GM21737 (cell line): ENCODE measurements at regions not wholly inside any gene's neighbourhood (a gene's known extent, or its start where the extent isn't known, plus 50 kb on each side); places are given as distances from the start of the nearest gene placed in this dataset.

Source experiments
- ATAC-seq: cut with Tn5 transposase; IDR thresholded peaks from one replicate; pipeline ENCODE4 v1.9.1; 2021; ENCODE audit warnings: mild to moderate bottlenecking, moderate library complexity; ENCODE audit not compliant: unreplicated experiment

- ATAC-seq, result no peak
Observed at GRCh38 chr11:28470180-28470579, 362.0 kb downstream of the METTL15 start.

GRCh38 chr11:28466506-28466905 lies 358.3 kb downstream of the METTL15 start:
- no peak for ATAC-seq

GRCh38 chr11:28464252-28464867 lies 356.2 kb downstream of the METTL15 start:
- no peak for ATAC-seq

GRCh38 chr11:28463826-28464225 lies 355.6 kb downstream of the METTL15 start:
- ATAC-seq, result no peak

GRCh38 chr11:28461846-28462245 lies 353.7 kb downstream of the METTL15 start:
- ATAC-seq, result no peak

- ATAC-seq, result no peak
Observed at GRCh38 chr11:28461338-28461737, 353.1 kb downstream of the METTL15 start.

GRCh38 chr11:28460348-28460747 lies 352.2 kb downstream of the METTL15 start:
- no peak for ATAC-seq

GRCh38 chr11:28459912-28460311 lies 351.7 kb downstream of the METTL15 start:
- ATAC-seq, result no peak

- ATAC-seq, result no peak
Observed at GRCh38 chr11:28457481-28458065, 349.4 kb downstream of the METTL15 start.

- no peak for ATAC-seq
Observed at GRCh38 chr11:28448186-28448585, 340.0 kb downstream of the METTL15 start.

GRCh38 chr11:28447226-28447625 lies 339.0 kb downstream of the METTL15 start:
- ATAC-seq, result no peak

- ATAC-seq, result no peak
Observed at GRCh38 chr11:28442131-28442530, 333.9 kb downstream of the METTL15 start.

GRCh38 chr11:28439403-28439802 lies 331.2 kb downstream of the METTL15 start:
- no peak for ATAC-seq

GRCh38 chr11:28420099-28420498 lies 311.9 kb downstream of the METTL15 start:
- ATAC-seq, result no peak

- no peak for ATAC-seq
Observed at GRCh38 chr11:28417601-28418323, 309.6 kb downstream of the METTL15 start.

- no peak for ATAC-seq
Observed at GRCh38 chr11:28412029-28412428, 303.8 kb downstream of the METTL15 start.

- no peak for ATAC-seq
Observed at GRCh38 chr11:28401446-28401845, 293.3 kb downstream of the METTL15 start.

GRCh38 chr11:28400331-28401100 lies 292.3 kb downstream of the METTL15 start:
- ATAC-seq, result no peak

- no peak for ATAC-seq
Observed at GRCh38 chr11:28393348-28393747, 285.2 kb downstream of the METTL15 start.

GRCh38 chr11:28384418-28384817 lies 276.2 kb downstream of the METTL15 start:
- no peak for ATAC-seq

- no peak for ATAC-seq
Observed at GRCh38 chr11:28383456-28383855, 275.3 kb downstream of the METTL15 start.
